Common myeloid progenitor, CD34-positive (primary cell): ENCODE measurements at regions not wholly inside any gene's neighbourhood (a gene's known extent, or its start where the extent isn't known, plus 50 kb on each side); places are given as distances from the start of the nearest gene placed in this dataset.
"Not testable (repeated sequence)": the region's sequence is repeated elsewhere in the genome, so short reads cannot be mapped to it uniquely, and the experiment has no call there.

Experiments
- CTCF ChIA-PET: fragments of 350-600 bp; sonication (Branson Sonifier 250); formaldehyde crosslinking; loops from one replicate; lab custom pipeline; 2021; ENCODE audit warnings: antibody characterized with exemption; lab: Charles Lee
- POLR2A ChIA-PET: fragments of 350-600 bp; sonication (Branson Sonifier 250); formaldehyde crosslinking; loops from one replicate; lab custom pipeline; 2021; ENCODE audit warnings: antibody characterized with exemption; lab: Charles Lee
- DNase-seq, 3 donors: peaks; one replicate each; pipeline versions ENCODE4 v3.0.0 to v3.0.0-alpha.2; 2013
- H3K27ac ChIP-seq, 2 experiments: 1 replicate in 1 of 2; 2 replicates in 1 of 2; pipeline ENCODE4 v1.7.0; 2013; ENCODE audit warnings: inconsistent platforms in 2 of 2, low read length in 2 of 2, mild to moderate bottlenecking in 2 of 2, low read depth in 1 of 2, moderate library complexity in 1 of 2; ENCODE audit not compliant: severe bottlenecking in 2 of 2, insufficient read depth in 1 of 2, poor library complexity in 1 of 2
- H3K27me3 ChIP-seq, 5 experiments: replicated peaks in 2 of 5; 1 replicate in 3 of 5; 2 replicates in 2 of 5; pipeline versions ENCODE4 v1.6.1 to v1.7.0; 2013; ENCODE audit warnings: low read length in 4 of 5, mild to moderate bottlenecking in 2 of 5, moderate library complexity in 2 of 5, inconsistent platforms in 1 of 5; ENCODE audit not compliant: insufficient read depth in 5 of 5, control insufficient read depth in 4 of 5
- H3K36me3 ChIP-seq, 4 experiments: 1 replicate in 2 of 4; 2 replicates in 2 of 4; pipeline versions ENCODE4 v1.6.1 to v1.7.0; 2013; ENCODE audit warnings: low read length in 3 of 4, control low read depth in 1 of 4, mild to moderate bottlenecking in 1 of 4; ENCODE audit not compliant: control insufficient read depth in 4 of 4, insufficient read depth in 4 of 4
- H3K4me1 ChIP-seq, 4 experiments: 1 replicate in 3 of 4; 2 replicates in 1 of 4; pipeline versions ENCODE4 v1.6.1 to v1.7.1; 2013; ENCODE audit warnings: low read length in 3 of 4, mild to moderate bottlenecking in 3 of 4, control low read depth in 1 of 4, inconsistent platforms in 1 of 4, moderate library complexity in 1 of 4; ENCODE audit not compliant: control insufficient read depth in 4 of 4, insufficient read depth in 4 of 4; ENCODE audit errors: control extremely low read depth in 1 of 4
- H3K4me3 ChIP-seq, 7 experiments: 1 replicate in 4 of 7; 2 replicates in 3 of 7; pipeline versions ENCODE4 v1.5.1 to v1.7.0; 2013; ENCODE audit warnings: mild to moderate bottlenecking in 7 of 7, low read length in 6 of 7, moderate library complexity in 6 of 7, inconsistent platforms in 2 of 7, low read depth in 2 of 7, control low read depth in 1 of 7; ENCODE audit not compliant: insufficient read depth in 4 of 7, control insufficient read depth in 1 of 7; ENCODE audit errors: extremely low read depth in 1 of 7
- H3K9me3 ChIP-seq, 5 experiments: 1 replicate in 4 of 5; 2 replicates in 1 of 5; pipeline versions ENCODE4 v1.6.1 to v1.7.1; 2013; ENCODE audit warnings: low read length in 4 of 5, mild to moderate bottlenecking in 2 of 5, inconsistent platforms in 1 of 5, low read depth in 1 of 5, moderate library complexity in 1 of 5; ENCODE audit not compliant: control insufficient read depth in 4 of 5, insufficient read depth in 2 of 5; ENCODE audit errors: control extremely low read depth in 1 of 5
- WGBS: methylation state at CpG from one replicate; pipeline ENCODE4 v1.1.5; 2013; ENCODE audit not compliant: insufficient coverage; 5-methylcytosine and 5-hydroxymethylcytosine counted together

GRCh38 chr13:27341616-27342015, 71.0 kb downstream of the RASL11A start:
- no peaks in the 10 kb centered on the region for H3K36me3 ChIP-seq
- H3K9me3 ChIP-seq = no peaks in the 10 kb centered on the region
- no peaks in the 10 kb centered on the region for H3K27me3 ChIP-seq
- WGBS = 94% methylated on average over 2 of the region's 6 CpGs
- no peak overlapping the region for H3K4me3 ChIP-seq
- H3K27ac ChIP-seq = no peak overlapping the region
- peaks cover 0 to 5% (median 0%) of the 10 kb centered on the region in 4 experiments for H3K4me1 ChIP-seq
- CTCF ChIA-PET = interaction anchor here (0.6 to 3.1 kb wide), 3 partner anchors 11 to 347 kb away, joined by 3 to 18 read pairs (median 3); no protein-coding TSS in a partner anchor
- peak in 2 of 3 donors; percentile 6 to 9 for DNase-seq
- POLR2A ChIA-PET = interaction anchor here (0.5 kb wide), 1 partner anchor 84 kb away, joined by 4 read pairs; no protein-coding TSS in a partner anchor

DNA sequence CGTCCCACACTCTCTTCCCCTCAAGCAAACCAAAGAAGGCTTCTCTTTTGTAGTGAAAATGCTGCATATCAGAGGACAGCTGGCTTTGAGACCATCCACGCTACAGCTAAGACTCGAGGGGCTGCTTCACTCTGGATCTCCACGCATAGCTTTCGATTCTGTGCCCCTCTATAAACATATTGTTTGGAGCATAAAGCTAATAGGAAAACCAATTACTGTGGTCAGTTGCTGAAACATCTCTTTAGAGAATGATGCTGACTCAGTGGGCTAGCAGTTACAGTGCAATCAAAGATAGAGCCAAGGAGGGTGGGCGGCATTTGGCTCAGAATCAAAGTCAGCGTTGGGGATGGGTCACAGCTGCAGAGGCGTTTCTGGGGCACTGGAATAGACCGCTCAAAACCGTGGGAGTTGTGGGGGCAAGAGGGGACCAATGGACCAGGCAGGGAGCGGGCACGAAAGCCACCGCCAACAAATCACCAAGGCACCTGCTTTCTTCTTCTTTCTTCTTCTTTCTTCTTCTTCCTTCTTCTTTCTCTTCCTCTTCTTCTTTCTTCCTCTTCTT, 76.7 kb downstream of the RASL11A start:
- DNase-seq = no peak
- 59% methylated on average over 12 of the region's 13 CpGs for WGBS
- no peaks in the 10 kb centered on the region for H3K9me3 ChIP-seq
- H3K27ac ChIP-seq = no peak overlapping the region
- no peaks in the 10 kb centered on the region for H3K4me1 ChIP-seq
- peaks cover 0 to 7% (median 3%) of the 10 kb centered on the region in 5 experiments for H3K27me3 ChIP-seq
- POLR2A ChIA-PET = no interaction called here
- H3K4me3 ChIP-seq = no peak overlapping the region
- CTCF ChIA-PET = interaction anchor here (0.6 to 5.4 kb wide), 8 partner anchors 7 to 640 kb away, joined by 3 to 54 read pairs (median 4); no protein-coding TSS in a partner anchor
- no peaks in the 10 kb centered on the region for H3K36me3 ChIP-seq

DNA sequence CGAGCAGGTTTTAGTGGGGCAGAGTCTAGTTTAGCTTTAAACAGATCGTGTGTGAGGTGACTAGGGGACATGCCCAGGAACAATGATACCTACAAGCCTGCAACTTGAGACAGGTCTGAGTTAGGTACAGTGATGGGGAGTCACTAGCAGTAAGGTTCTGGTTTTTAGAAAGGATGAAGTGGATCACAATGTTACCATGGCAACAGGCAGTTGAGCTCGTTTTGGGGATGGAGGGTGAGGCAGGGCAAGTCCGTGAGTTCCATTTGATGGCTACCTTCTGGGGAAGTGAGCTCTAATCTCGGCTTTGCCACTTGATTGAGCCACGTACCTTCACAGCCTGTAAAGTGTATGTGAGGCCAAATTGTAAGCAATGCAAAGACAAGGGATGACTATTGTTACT, 76.0 kb upstream of the GTF3A start:
- ChIA-PET POLR2A (interaction anchor here (0.6 kb wide), 1 partner anchor 53 kb away, joined by 4 read pairs; no protein-coding TSS in a partner anchor), CTCF (interaction anchor here (0.6 to 5.4 kb wide), 6 partner anchors 9 to 479 kb away, joined by 3 to 54 read pairs (median 3); no protein-coding TSS in a partner anchor)
- Histone ChIP-seq H3K36me3 (no peaks in the 10 kb centered on the region), H3K4me1 (no peaks in the 10 kb centered on the region), H3K9me3 (no peaks in the 10 kb centered on the region), H3K4me3 (no peak overlapping the region), H3K27me3 (peaks cover 0 to 7% (median 3%) of the 10 kb centered on the region in 5 experiments), H3K27ac (no peak overlapping the region)
- DNase-seq = no peak
- 68% methylated on average over 4 of the region's 6 CpGs for WGBS

- no peaks in the 10 kb centered on the region for H3K36me3 ChIP-seq
- no peak overlapping the region for H3K4me3 ChIP-seq
- no peaks in the 10 kb centered on the region for H3K9me3 ChIP-seq
- H3K4me1 ChIP-seq = no peaks in the 10 kb centered on the region
- 68% methylated on average over 3 of the region's 3 CpGs for WGBS
- POLR2A ChIA-PET = no interaction called here
- CTCF ChIA-PET = interaction anchor here (1.7 to 5.4 kb wide), 6 partner anchors 9 to 478 kb away, joined by 9 to 54 read pairs (median 18); no protein-coding TSS in a partner anchor
- no peak for DNase-seq
- no peak overlapping the region for H3K27ac ChIP-seq
- peaks cover 0 to 7% (median 3%) of the 10 kb centered on the region in 5 experiments for H3K27me3 ChIP-seq
Observed at GRCh38 chr13:27349458-27349857, 75.0 kb upstream of the GTF3A start.

DNA sequence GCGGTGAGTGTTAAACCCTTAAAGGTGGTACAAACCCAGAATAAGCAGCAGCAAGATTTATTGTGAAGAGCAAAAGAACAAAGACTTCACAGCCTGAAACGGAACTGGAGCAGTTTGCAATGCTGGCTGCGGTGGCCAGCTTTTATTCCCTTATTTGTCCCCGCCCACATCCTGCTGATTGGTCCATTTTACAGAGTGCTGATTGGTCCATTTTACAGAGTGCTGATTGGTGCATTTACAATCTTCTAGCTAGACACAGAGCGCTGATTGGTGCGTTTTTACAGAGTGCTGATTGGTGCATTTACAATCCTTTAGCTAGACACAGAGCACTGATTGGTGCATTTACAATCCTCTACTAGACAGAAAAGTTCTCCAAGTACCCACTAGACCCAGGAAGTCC, 73.6 kb upstream of the GTF3A start:
- CTCF ChIA-PET = interaction anchor here (1.1 to 5.4 kb wide), 9 partner anchors 9 to 479 kb away, joined by 3 to 54 read pairs (median 9); no protein-coding TSS in a partner anchor
- H3K9me3 ChIP-seq, H3K27ac ChIP-seq, POLR2A ChIA-PET, H3K4me3 ChIP-seq, H3K36me3 ChIP-seq, H3K4me1 ChIP-seq, H3K27me3 ChIP-seq, DNase-seq: not testable (repeated sequence)
- WGBS = 88% methylated on average over 4 of the region's 6 CpGs

- no peaks in the 10 kb centered on the region for H3K9me3 ChIP-seq
- H3K36me3 ChIP-seq = no peaks in the 10 kb centered on the region
- no peaks in the 10 kb centered on the region for H3K4me1 ChIP-seq
- DNase-seq = no peak
- peaks cover 0 to 3% (median 0%) of the 10 kb centered on the region in 5 experiments for H3K27me3 ChIP-seq
- 94% methylated on average over 8 of the region's 11 CpGs for WGBS
- POLR2A ChIA-PET = no interaction called here
- H3K4me3 ChIP-seq = no peak overlapping the region
- CTCF ChIA-PET = interaction anchor here (0.9 to 5.4 kb wide), 7 partner anchors 9 to 477 kb away, joined by 4 to 36 read pairs (median 5); no protein-coding TSS in a partner anchor
- H3K27ac ChIP-seq = no peak overlapping the region
Observed at GRCh38 chr13:27352698-27353097, 71.7 kb upstream of the GTF3A start.

GRCh38 chr13:27353166-27353583, 71.2 kb upstream of the GTF3A start:
- Histone ChIP-seq H3K27ac (no peak overlapping the region), H3K4me3 (no peak overlapping the region), H3K36me3 (no peaks in the 10 kb centered on the region), H3K9me3 (no peaks in the 10 kb centered on the region), H3K27me3 (peaks cover 0 to 3% (median 0%) of the 10 kb centered on the region in 5 experiments), H3K4me1 (no peaks in the 10 kb centered on the region)
- POLR2A ChIA-PET = no interaction called here
- WGBS = 97% methylated on average over 9 of the region's 9 CpGs
- DNase-seq = no peak
- CTCF ChIA-PET = interaction anchor here (0.8 to 5.4 kb wide), 6 partner anchors 9 to 410 kb away, joined by 3 to 36 read pairs (median 4); no protein-coding TSS in a partner anchor
